ENCODE measurements at regions not wholly inside any gene's neighbourhood (a gene's known extent, or its start where the extent isn't known, plus 50 kb on each side); places are given as distances from the start of the nearest gene placed in this dataset.

GRCh38 chr1:36609241-36610027 lies 126.7 kb upstream of the CSF3R start:
- H3K27ac ChIP-seq, result no peak overlapping the region
- WGBS, 2 donors, result 44 to 64% methylated on average over 4 to 6 of the region's 6 CpGs
- no peak for DNase-seq

DNA sequence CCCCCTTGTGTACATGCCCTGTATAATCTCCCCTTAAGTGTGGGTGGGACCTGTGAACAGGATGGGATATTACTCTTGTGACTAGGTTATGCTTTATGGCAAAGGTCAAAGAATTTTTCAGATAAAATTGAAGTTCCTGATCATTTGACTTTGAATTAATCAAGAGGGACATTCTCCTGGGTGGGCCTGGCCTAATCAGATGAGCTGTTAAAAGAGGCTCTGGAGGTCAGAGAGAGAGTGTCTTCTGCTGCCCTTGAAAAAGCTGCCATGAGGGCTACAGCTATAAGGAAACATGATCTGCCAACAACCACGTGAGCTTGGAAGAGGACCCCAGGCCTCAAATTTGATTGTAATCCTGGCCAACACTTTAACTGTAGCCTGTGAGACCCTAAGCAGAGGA lies 125.6 kb upstream of the CSF3R start:
- H3K27ac ChIP-seq, result no peak overlapping the region
- H3K4me1 ChIP-seq, result no peaks in the 10 kb centered on the region
- intact Hi-C loops (cut with DNase I), result no loop called here
- TF ChIP-seq POLR2A (IDR thresholded peaks at IDR 0.05), result no peak
- TF ChIP-seq, protein P1, sequence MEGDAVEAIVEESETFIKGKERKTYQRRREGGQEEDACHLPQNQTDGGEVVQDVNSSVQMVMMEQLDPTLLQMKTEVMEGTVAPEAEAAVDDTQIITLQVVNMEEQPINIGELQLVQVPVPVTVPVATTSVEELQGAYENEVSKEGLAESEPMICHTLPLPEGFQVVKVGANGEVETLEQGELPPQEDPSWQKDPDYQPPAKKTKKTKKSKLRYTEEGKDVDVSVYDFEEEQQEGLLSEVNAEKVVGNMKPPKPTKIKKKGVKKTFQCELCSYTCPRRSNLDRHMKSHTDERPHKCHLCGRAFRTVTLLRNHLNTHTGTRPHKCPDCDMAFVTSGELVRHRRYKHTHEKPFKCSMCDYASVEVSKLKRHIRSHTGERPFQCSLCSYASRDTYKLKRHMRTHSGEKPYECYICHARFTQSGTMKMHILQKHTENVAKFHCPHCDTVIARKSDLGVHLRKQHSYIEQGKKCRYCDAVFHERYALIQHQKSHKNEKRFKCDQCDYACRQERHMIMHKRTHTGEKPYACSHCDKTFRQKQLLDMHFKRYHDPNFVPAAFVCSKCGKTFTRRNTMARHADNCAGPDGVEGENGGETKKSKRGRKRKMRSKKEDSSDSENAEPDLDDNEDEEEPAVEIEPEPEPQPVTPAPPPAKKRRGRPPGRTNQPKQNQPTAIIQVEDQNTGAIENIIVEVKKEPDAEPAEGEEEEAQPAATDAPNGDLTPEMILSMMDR (IDR thresholded peaks at IDR 0.05), result no peak
- H3K36me3 ChIP-seq, result no peaks in the 10 kb centered on the region
- H3K27me3 ChIP-seq, result peaks cover 0 to 51% (median 0%) of the 10 kb centered on the region in 4 donors
- 22 to 27% methylated on average over 1 of the region's 1 CpG for WGBS, 2 donors
- DNase-seq, result no peak
- H3K4me3 ChIP-seq, result no peak overlapping the region
- H3K9me3 ChIP-seq, result no peaks in the 10 kb centered on the region

More at GRCh38 chr1:36609241-36610027, 126.7 kb upstream of the CSF3R start:
- Histone ChIP-seq H3K4me1 (no peaks in the 10 kb centered on the region), H3K4me3 (no peak overlapping the region), H3K27me3 (peaks cover 0 to 58% (median 0%) of the 10 kb centered on the region in 4 donors), H3K36me3 (no peaks in the 10 kb centered on the region), H3K9me3 (no peaks in the 10 kb centered on the region)
- intact Hi-C loops (cut with DNase I), result no loop called here
- TF ChIP-seq, protein P1 (IDR thresholded peaks at IDR 0.05), result peak in 5 of 6 experiments; percentile 33 to 65 (median 42)
- no peak for TF ChIP-seq POLR2A (IDR thresholded peaks at IDR 0.05)

DNA sequence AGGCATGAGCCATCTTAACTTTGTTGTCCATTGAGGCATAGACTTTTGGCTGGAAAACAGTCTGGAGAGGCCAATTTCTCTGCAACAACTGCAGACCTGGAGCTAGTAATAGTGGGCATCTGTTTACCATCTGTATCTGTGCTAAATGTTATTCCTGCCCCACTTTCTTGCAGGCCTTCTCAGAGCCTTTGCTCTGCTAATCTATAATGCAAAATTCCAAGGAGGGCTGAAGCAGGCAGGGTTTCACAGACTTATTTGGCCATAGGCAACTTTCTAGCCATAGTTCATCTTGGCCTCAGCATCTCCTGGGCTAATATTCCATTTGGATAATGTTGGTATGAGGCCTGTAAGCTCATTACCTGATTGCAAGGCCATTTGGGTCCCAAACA lies 124.5 kb upstream of the CSF3R start:
- no peak for TF ChIP-seq POLR2A (IDR thresholded peaks at IDR 0.05)
- TF ChIP-seq, protein P1 (IDR thresholded peaks at IDR 0.05), result no peak
- H3K9me3 ChIP-seq, result no peaks in the 10 kb centered on the region
- DNase-seq, result no peak
- no peak overlapping the region for H3K4me3 ChIP-seq
- peaks cover 0 to 51% (median 0%) of the 10 kb centered on the region in 4 donors for H3K27me3 ChIP-seq
- no peaks in the 10 kb centered on the region for H3K4me1 ChIP-seq
- intact Hi-C loops (cut with DNase I), result no loop called here
- no peak overlapping the region for H3K27ac ChIP-seq
- H3K36me3 ChIP-seq, result no peaks in the 10 kb centered on the region

DNA sequence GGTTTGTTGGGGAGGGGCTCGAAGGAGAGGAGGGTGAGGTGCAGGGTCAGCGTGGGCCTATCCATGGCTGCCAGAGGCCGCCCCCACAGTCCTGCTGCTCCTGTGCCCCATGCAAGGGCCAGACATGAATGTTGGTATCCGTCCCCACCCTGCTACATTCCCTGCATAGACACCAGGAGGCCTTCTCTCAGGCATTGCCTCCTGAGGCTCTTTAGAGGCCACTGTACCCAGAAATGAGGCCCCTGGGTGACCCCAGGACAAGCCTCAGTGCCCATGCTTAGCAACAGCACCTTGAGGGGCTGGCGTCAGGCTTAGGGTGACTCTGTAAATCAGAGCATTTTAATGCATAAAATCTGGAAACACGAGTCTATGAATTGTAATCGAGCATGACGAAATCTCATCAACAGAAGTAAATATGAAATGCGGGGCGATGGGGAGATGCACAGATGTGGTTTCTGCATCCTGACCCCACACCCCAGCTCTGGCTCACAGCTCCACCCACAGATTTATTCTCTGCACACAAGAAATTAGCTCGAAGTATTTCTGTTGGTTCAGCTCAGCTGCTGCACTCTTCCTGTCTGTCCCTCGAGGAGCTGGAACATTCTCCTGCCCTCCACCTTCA lies 124.0 kb upstream of the CSF3R start:
- intact Hi-C loops (cut with DNase I), result no loop called here
- 58 to 75% methylated on average over 7 to 9 of the region's 12 CpGs for WGBS, 2 donors
- TF ChIP-seq, protein P1 (IDR thresholded peaks at IDR 0.05), result no peak
- no peak for TF ChIP-seq POLR2A (IDR thresholded peaks at IDR 0.05)

DNA sequence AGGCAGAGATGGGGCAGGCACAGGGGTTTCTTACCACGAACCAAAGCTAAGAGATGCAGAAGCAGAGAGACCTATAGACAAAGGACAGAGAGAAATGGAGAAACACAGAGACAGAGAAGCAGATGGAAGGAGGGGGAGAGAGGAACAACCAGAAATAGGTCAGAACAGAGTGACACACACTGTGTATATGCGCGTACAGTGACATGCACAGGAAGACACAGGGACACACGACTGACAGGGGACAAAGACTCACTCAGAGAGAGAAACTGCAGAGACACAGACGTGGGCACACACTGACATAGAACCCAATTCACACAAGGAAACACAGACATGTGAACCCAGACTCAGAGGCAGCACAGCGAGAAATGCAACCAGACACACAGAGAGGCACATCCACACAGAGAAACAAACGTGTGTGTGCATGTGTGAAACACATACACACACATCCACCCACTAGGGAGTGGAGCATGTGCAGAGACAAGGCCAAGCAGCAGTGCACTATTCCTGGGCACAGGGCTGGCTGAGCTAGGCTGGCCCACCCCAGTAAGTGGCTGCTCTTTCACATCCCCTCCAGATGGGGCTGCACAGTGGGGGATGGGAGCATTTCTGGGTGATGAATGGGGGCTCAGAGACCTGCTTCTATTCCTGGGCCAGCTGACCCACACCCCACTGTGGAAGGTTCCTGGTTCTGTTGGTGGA lies 123.4 kb upstream of the CSF3R start:
- Histone ChIP-seq H3K27ac (no peak overlapping the region), H3K9me3 (no peaks in the 10 kb centered on the region)
- intact Hi-C loops (cut with DNase I), result no loop called here

More for the DNA sequence above, 124.0 kb upstream of the CSF3R start:
- peaks cover 0 to 51% (median 0%) of the 10 kb centered on the region in 4 donors for H3K27me3 ChIP-seq
- H3K4me3 ChIP-seq, result no peak overlapping the region
- no peaks in the 10 kb centered on the region for H3K4me1 ChIP-seq
- no peak for DNase-seq
- H3K36me3 ChIP-seq, result no peaks in the 10 kb centered on the region
- H3K9me3 ChIP-seq, result no peaks in the 10 kb centered on the region
- no peak overlapping the region for H3K27ac ChIP-seq

More for the DNA sequence above, 123.4 kb upstream of the CSF3R start:
- WGBS, 2 donors, result 57 to 59% methylated on average over 7 of the region's 7 CpGs
- peaks cover 0 to 50% (median 0%) of the 10 kb centered on the region in 4 donors for H3K27me3 ChIP-seq
- H3K36me3 ChIP-seq, result no peaks in the 10 kb centered on the region
- TF ChIP-seq POLR2A (IDR thresholded peaks at IDR 0.05), result no peak
- TF ChIP-seq, protein P1 (IDR thresholded peaks at IDR 0.05), result no peak
- DNase-seq, result no peak
- no peaks in the 10 kb centered on the region for H3K4me1 ChIP-seq
- no peak overlapping the region for H3K4me3 ChIP-seq

Data from esophagus squamous epithelium (tissue), 5 donors.